Esophagus muscularis mucosa (tissue), 4 donors: ENCODE measurements at regions not wholly inside any gene's neighbourhood (a gene's known extent, or its start where the extent isn't known, plus 50 kb on each side); places are given as distances from the start of the nearest gene placed in this dataset.

ENCODE experiments used
- DNase-seq: peaks from one replicate; pipeline ENCODE4 v3.0.0-alpha.2; 2017; ENCODE audit errors: extremely low spot score
- H3K27ac ChIP-seq, 4 donors: fragments of 200-600 bp; sonication (generic); replicated peaks in 1 of 4; 1 replicate in 3 of 4; 2 replicates in 1 of 4; pipeline ENCODE4 v1.5.1; 2016 to 2019; ENCODE audit warnings: mild to moderate bottlenecking in 1 of 4
- H3K27me3 ChIP-seq, 4 donors: fragments of 200-600 bp; sonication (generic); one replicate each; pipeline versions ENCODE4 v1.5.1 to v1.6.0; 2016 to 2019
- H3K36me3 ChIP-seq, 4 donors: fragments of 200-600 bp; sonication (generic); one replicate each; pipeline ENCODE4 v1.5.1; 2016 to 2019
- H3K4me1 ChIP-seq, 4 donors: fragments of 200-600 bp; sonication (generic); one replicate each; pipeline ENCODE4 v1.5.1; 2016 to 2019
- H3K4me3 ChIP-seq, 4 donors: fragments of 200-600 bp; sonication (generic); 1 replicate in 2 of 4; 2 replicates in 2 of 4; pipeline ENCODE4 v1.5.1; 2016 to 2019; ENCODE audit warnings: mild to moderate bottlenecking in 4 of 4, moderate library complexity in 1 of 4
- H3K9me3 ChIP-seq, 4 donors: fragments of 200-600 bp; sonication (generic); 1 replicate in 3 of 4; 2 replicates in 1 of 4; pipeline ENCODE4 v1.5.1; 2016 to 2019
- EP300 ChIP-seq: sonication (generic); formaldehyde crosslinking; IDR thresholded peaks from one replicate; pipeline ENCODE4 v1.6.1; 2017; ENCODE audit warnings: antibody characterized with exemption
- POLR2A ChIP-seq: fragments of 450-650 bp; IDR thresholded peaks from one replicate; pipeline ENCODE4 v1.6.1; 2017; ENCODE audit warnings: antibody characterized with exemption, moderate library complexity, mild to moderate bottlenecking, low read depth
- POLR2AphosphoS5 ChIP-seq, 2 donors: sonication (generic); formaldehyde crosslinking; IDR thresholded peaks; one replicate each; pipeline ENCODE4 v1.6.1; 2017; ENCODE audit warnings: antibody characterized with exemption in 2 of 2
- WGBS: methylation state at CpG from one replicate; pipeline ENCODE4 v1.1.5; 2018; 5-methylcytosine and 5-hydroxymethylcytosine counted together
- intact Hi-C: fragments of 100-400 bp; cut with DNase I; formaldehyde crosslinking; loops from one replicate; pipeline ENCODE4 v1.15.1; 2023
- TF ChIP-seq, protein P1 (sequence below), 3 experiments: fragments of 200-600 bp in 2 of 3; fragments of 450-650 bp in 1 of 3; sonication (generic) in 2 of 3; IDR thresholded peaks; one replicate each; pipeline ENCODE4 v1.5.1; 2017 to 2019; ENCODE audit warnings: antibody characterized with exemption in 3 of 3, mild to moderate bottlenecking in 2 of 3, moderate library complexity in 1 of 3

DNA sequence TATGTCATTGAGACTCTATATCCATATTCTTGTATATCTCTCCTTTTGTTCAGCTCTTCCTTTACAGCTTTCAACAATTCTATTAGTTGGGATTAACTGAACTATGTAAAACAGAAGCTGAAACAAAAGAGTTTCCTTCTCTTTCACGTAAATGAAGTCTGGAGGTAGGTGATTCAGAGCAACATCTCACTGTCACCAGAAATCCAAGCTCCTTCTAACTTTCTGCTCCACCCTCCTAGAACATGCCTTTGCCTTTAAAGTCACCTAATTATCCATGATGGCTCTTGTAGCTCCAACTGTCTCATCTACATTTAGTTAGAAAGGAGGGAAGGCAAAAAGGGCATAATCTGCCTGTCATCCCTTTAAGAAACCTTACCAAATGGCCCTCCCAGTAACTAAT lies 458.2 kb upstream of the MDFIC2 start:
- H3K4me3 ChIP-seq = no peak overlapping the region
- no peaks in the 10 kb centered on the region for H3K27me3 ChIP-seq
- H3K4me1 ChIP-seq = no peaks in the 10 kb centered on the region
- 82% methylated on average over 1 of the region's 1 CpG for WGBS
- no peaks in the 10 kb centered on the region for H3K9me3 ChIP-seq
- H3K36me3 ChIP-seq = no peaks in the 10 kb centered on the region
- H3K27ac ChIP-seq = no peak overlapping the region
- DNase-seq = no peak
- TF ChIP-seq POLR2A = no peak
- TF ChIP-seq, protein P1, sequence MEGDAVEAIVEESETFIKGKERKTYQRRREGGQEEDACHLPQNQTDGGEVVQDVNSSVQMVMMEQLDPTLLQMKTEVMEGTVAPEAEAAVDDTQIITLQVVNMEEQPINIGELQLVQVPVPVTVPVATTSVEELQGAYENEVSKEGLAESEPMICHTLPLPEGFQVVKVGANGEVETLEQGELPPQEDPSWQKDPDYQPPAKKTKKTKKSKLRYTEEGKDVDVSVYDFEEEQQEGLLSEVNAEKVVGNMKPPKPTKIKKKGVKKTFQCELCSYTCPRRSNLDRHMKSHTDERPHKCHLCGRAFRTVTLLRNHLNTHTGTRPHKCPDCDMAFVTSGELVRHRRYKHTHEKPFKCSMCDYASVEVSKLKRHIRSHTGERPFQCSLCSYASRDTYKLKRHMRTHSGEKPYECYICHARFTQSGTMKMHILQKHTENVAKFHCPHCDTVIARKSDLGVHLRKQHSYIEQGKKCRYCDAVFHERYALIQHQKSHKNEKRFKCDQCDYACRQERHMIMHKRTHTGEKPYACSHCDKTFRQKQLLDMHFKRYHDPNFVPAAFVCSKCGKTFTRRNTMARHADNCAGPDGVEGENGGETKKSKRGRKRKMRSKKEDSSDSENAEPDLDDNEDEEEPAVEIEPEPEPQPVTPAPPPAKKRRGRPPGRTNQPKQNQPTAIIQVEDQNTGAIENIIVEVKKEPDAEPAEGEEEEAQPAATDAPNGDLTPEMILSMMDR (IDR thresholded peaks at IDR 0.05) = no peak
- TF ChIP-seq EP300 = no peak
- no peak for TF ChIP-seq POLR2AphosphoS5 (IDR thresholded peaks at IDR 0.05)
- intact Hi-C loops = no loop called here

DNA sequence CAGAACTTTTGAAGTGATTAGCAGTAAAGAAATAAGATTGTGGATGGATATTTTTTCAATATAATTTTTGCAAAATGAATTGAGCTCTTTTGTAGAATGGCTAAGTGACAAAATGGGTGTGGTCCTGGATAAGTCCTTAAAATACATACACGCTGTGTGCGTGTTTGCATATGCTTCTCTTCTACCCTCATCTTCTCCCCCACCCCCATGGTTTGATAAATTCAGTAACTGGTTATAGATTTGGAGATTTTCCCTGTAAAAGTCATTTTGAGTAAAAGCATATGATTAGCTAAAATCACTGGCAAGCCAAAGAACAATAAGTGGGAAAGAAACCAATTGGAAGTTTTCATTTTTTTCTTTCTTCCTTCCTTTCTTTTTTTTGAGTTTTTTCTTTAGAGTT lies 453.9 kb upstream of the MDFIC2 start:
- TF ChIP-seq, protein P1 (IDR thresholded peaks at IDR 0.05) = no peak
- TF ChIP-seq POLR2AphosphoS5 (IDR thresholded peaks at IDR 0.05) = no peak
- no peak for TF ChIP-seq POLR2A
- TF ChIP-seq EP300 = no peak
- Histone ChIP-seq H3K27ac (no peak overlapping the region), H3K27me3 (no peaks in the 10 kb centered on the region), H3K4me1 (no peaks in the 10 kb centered on the region), H3K4me3 (no peak overlapping the region), H3K9me3 (no peaks in the 10 kb centered on the region), H3K36me3 (no peaks in the 10 kb centered on the region)
- intact Hi-C loops = no loop called here
- 88% methylated on average over 2 of the region's 2 CpGs for WGBS
- DNase-seq = no peak

DNA sequence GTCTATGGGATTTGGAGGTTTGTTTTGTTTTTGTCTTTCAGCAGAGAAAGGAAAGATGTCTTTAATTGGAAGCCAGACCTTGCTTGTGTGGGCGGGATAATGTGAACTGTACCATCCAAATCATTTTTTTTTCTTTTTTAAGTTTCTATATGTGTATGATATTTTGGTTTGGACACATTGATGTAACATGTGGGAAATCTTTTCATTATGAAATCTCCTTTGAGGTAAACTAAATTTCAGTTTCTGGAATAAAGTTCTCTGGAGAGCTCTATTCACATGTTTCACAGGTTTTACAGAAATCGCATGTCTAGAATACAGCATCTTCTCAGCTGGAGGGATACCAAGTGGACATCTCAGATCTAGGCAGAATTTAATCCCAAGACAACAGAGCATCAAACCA lies 451.5 kb upstream of the MDFIC2 start:
- TF ChIP-seq POLR2A (no peak), POLR2AphosphoS5 (IDR thresholded peaks at IDR 0.05) (no peak), EP300 (no peak)
- TF ChIP-seq, protein P1 (IDR thresholded peaks at IDR 0.05) = no peak
- H3K27me3 ChIP-seq = no peaks in the 10 kb centered on the region
- H3K4me3 ChIP-seq = no peak overlapping the region
- no peaks in the 10 kb centered on the region for H3K4me1 ChIP-seq
- intact Hi-C loops = no loop called here
- DNase-seq = no peak
- no peaks in the 10 kb centered on the region for H3K9me3 ChIP-seq
- no peaks in the 10 kb centered on the region for H3K36me3 ChIP-seq
- H3K27ac ChIP-seq = no peak overlapping the region
- 95% methylated on average over 2 of the region's 2 CpGs for WGBS

DNA sequence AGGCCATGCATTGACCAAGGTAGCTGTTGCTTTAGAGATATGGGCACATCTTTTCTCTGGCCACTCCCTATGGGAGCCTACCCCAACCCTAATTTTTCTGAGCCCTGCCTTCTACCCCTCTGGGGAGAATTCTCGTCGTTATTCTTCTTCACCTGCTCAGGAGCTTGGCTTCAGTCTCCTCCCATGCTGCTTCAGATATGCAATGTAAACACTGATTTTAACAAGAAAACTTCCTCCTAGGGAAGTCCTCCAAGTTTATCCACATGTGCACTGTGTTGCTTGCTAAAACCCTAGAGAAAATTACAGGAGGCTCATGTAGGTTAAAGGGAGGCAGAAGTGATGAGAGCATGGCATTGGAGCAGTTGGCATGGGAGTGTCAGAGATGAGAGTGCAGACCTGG lies 445.2 kb upstream of the MDFIC2 start:
- no peaks in the 10 kb centered on the region for H3K4me1 ChIP-seq
- intact Hi-C loops = no loop called here
- 100% methylated on average over 2 of the region's 2 CpGs for WGBS
- no peak overlapping the region for H3K27ac ChIP-seq
- no peaks in the 10 kb centered on the region for H3K36me3 ChIP-seq
- no peaks in the 10 kb centered on the region for H3K9me3 ChIP-seq
- DNase-seq = no peak
- TF ChIP-seq, protein P1 (IDR thresholded peaks at IDR 0.05) = no peak
- no peak for TF ChIP-seq POLR2A
- no peak for TF ChIP-seq POLR2AphosphoS5 (IDR thresholded peaks at IDR 0.05)
- TF ChIP-seq EP300 = no peak
- no peaks in the 10 kb centered on the region for H3K27me3 ChIP-seq
- no peak overlapping the region for H3K4me3 ChIP-seq

DNA sequence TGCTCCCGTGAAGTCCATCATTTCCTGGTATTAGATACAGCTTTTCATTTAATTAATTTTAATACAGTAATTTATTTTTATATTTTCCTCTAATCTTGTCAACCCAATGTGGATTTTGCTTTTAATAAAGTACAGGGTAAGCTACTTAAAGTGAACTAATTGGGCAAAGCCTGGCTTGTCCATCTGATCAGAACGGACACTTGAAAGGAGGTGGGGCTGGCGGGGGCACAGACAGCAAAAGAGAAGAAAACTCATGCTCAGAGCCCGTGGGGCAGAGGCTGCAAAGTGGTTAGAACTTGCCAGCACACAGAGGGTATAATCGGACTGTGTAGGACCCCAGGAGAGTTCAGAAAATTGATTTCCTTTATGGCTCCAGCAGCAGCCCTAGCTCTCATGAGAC lies 443.1 kb upstream of the MDFIC2 start:
- intact Hi-C loops = no loop called here
- Histone ChIP-seq H3K9me3 (no peaks in the 10 kb centered on the region), H3K4me1 (no peaks in the 10 kb centered on the region), H3K4me3 (no peak overlapping the region), H3K27ac (no peak overlapping the region), H3K27me3 (no peaks in the 10 kb centered on the region), H3K36me3 (no peaks in the 10 kb centered on the region)
- TF ChIP-seq, protein P1 (IDR thresholded peaks at IDR 0.05) = no peak
- no peak for TF ChIP-seq POLR2AphosphoS5 (IDR thresholded peaks at IDR 0.05)
- TF ChIP-seq EP300 = no peak
- no peak for TF ChIP-seq POLR2A
- WGBS = 86% methylated on average over 5 of the region's 5 CpGs
- no peak for DNase-seq
